Loucy (cell line): ENCODE measurements at regions not wholly inside any gene's neighbourhood (a gene's known extent, or its start where the extent isn't known, plus 50 kb on each side); places are given as distances from the start of the nearest gene placed in this dataset.

Experiments
- H2AFZ ChIP-seq: fragments of 200-600 bp; sonication (generic); 2 replicates; pipeline ENCODE4 v1.6.0; 2016; ENCODE audit warnings: antibody characterized with exemption, mild to moderate bottlenecking, low read length, moderate library complexity
- H3F3A ChIP-seq: fragments of 200-600 bp; 2 replicates; pipeline ENCODE4 v1.6.0; 2016; ENCODE audit warnings: antibody characterized with exemption, low read depth, mild to moderate bottlenecking
- H3K27me3 ChIP-seq: fragments of 200-600 bp; sonication (generic); 2 replicates; pipeline ENCODE4 v1.6.1; 2014; ENCODE audit warnings: low read length, mild to moderate bottlenecking; ENCODE audit not compliant: insufficient read depth, poor library complexity, severe bottlenecking
- H3K36me3 ChIP-seq: fragments of 200-600 bp; sonication (generic); 2 replicates; pipeline ENCODE4 v1.6.1; 2016; ENCODE audit warnings: low read length; ENCODE audit not compliant: insufficient read depth
- H3K4me1 ChIP-seq: fragments of 200-600 bp; sonication (generic); 2 replicates; pipeline ENCODE4 v1.5.1; 2014; ENCODE audit warnings: low read length, mild to moderate bottlenecking; ENCODE audit not compliant: insufficient read depth, poor library complexity, severe bottlenecking
- H3K4me2 ChIP-seq: fragments of 200-600 bp; sonication (generic); 2 replicates; pipeline ENCODE4 v1.6.0; 2014; ENCODE audit warnings: antibody characterized with exemption, low read length, low read depth, mild to moderate bottlenecking; ENCODE audit not compliant: poor library complexity, severe bottlenecking
- H3K4me3 ChIP-seq: fragments of 200-600 bp; sonication (generic); 2 replicates; pipeline ENCODE4 v1.5.1; 2014; ENCODE audit warnings: low read length, mild to moderate bottlenecking, mixed read lengths; ENCODE audit not compliant: poor library complexity, severe bottlenecking
- H3K79me2 ChIP-seq: fragments of 200-600 bp; sonication (generic); 2 replicates; pipeline ENCODE4 v1.6.1; 2014; ENCODE audit warnings: low read length; ENCODE audit not compliant: insufficient read depth
- H3K9ac ChIP-seq: fragments of 200-600 bp; sonication (generic); 2 replicates; pipeline ENCODE4 v1.6.0; 2014; ENCODE audit warnings: mild to moderate bottlenecking, low read depth, low read length, moderate library complexity; ENCODE audit not compliant: poor library complexity, severe bottlenecking
- H3K9me2 ChIP-seq: fragments of 200-600 bp; sonication (generic); replicated peaks from 2 replicates; pipeline ENCODE4 v1.6.1; 2016; ENCODE audit warnings: low read depth, low read length, mixed read lengths
- H3K9me3 ChIP-seq: fragments of 200-600 bp; sonication (generic); 2 replicates; pipeline ENCODE4 v1.6.1; 2014; ENCODE audit warnings: mild to moderate bottlenecking, antibody characterized with exemption, low read length, low read depth; ENCODE audit not compliant: insufficient read depth
- H4K20me1 ChIP-seq: fragments of 200-600 bp; sonication (generic); 2 replicates; pipeline ENCODE4 v1.6.0; 2014; ENCODE audit warnings: antibody characterized with exemption, low read length, mild to moderate bottlenecking; ENCODE audit not compliant: insufficient read depth, poor library complexity, severe bottlenecking
- EZH2phosphoT487 ChIP-seq: fragments of 200-600 bp; IDR thresholded peaks from 2 replicates; pipeline ENCODE4 v1.6.1; 2018; ENCODE audit warnings: antibody characterized with exemption, mild to moderate bottlenecking, moderate library complexity, borderline replicate concordance
- TF ChIP-seq, protein P1 (sequence below): fragments of 200-600 bp; sonication (generic); conservative IDR thresholded peaks from 2 replicates; pipeline ENCODE4 v1.5.1; 2014; ENCODE audit warnings: mild to moderate bottlenecking, antibody characterized with exemption, low read length

DNA sequence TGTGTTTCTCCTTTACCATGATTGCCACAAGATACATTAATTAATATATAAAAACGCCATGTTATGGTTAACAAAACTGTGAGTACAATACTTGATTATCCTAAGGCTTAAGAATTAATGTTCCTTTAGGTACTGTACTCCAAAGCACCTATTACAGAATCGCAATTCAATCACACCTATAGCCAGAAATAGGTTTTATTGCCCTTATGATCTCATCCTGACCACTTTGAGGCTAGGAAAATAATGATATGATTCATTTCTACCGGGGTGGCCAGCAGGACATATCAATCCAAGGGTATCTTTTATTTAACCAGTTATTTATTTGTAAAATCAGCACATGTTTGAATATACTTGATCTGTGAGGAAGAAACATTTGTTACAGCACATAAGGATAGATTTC, 396.6 kb upstream of the GJE1 start:
- no peaks in the 10 kb centered on the region for H3K9me2 ChIP-seq
- H4K20me1 ChIP-seq = no peaks in the 10 kb centered on the region
- no peaks in the 10 kb centered on the region for H3F3A ChIP-seq
- no peak for TF ChIP-seq EZH2phosphoT487
- TF ChIP-seq, protein P1, sequence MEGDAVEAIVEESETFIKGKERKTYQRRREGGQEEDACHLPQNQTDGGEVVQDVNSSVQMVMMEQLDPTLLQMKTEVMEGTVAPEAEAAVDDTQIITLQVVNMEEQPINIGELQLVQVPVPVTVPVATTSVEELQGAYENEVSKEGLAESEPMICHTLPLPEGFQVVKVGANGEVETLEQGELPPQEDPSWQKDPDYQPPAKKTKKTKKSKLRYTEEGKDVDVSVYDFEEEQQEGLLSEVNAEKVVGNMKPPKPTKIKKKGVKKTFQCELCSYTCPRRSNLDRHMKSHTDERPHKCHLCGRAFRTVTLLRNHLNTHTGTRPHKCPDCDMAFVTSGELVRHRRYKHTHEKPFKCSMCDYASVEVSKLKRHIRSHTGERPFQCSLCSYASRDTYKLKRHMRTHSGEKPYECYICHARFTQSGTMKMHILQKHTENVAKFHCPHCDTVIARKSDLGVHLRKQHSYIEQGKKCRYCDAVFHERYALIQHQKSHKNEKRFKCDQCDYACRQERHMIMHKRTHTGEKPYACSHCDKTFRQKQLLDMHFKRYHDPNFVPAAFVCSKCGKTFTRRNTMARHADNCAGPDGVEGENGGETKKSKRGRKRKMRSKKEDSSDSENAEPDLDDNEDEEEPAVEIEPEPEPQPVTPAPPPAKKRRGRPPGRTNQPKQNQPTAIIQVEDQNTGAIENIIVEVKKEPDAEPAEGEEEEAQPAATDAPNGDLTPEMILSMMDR = no peak
- no peak overlapping the region for H3K4me3 ChIP-seq
- no peaks in the 10 kb centered on the region for H3K27me3 ChIP-seq
- H3K79me2 ChIP-seq = no peaks in the 10 kb centered on the region
- no peak overlapping the region for H3K4me2 ChIP-seq
- no peak overlapping the region for H3K9ac ChIP-seq
- H3K9me3 ChIP-seq = no peaks in the 10 kb centered on the region
- H3K4me1 ChIP-seq = no peaks in the 10 kb centered on the region
- H2AFZ ChIP-seq = no peak overlapping the region
- H3K36me3 ChIP-seq = no peaks in the 10 kb centered on the region

DNA sequence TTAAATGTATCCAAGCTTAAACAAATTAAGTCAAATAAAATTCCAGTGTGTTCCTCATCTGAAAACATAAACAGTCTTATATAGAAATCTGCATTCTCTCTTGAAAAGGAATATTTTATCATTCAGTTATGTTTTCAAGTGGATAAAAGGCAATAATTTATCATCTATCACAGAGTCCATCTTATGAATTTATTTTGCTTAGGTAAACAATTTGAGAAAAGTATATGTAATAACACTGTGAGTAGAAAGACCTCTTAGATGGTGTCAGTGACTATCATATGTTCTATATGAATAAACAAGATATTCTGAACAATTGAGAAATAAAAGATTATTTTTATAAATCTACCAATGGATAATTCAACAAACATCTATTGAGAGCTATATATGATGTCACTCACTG, 397.6 kb upstream of the GJE1 start:
- Histone ChIP-seq H2AFZ (no peak overlapping the region), H3F3A (no peaks in the 10 kb centered on the region), H3K4me3 (no peak overlapping the region), H3K36me3 (no peaks in the 10 kb centered on the region), H4K20me1 (no peaks in the 10 kb centered on the region), H3K4me2 (no peak overlapping the region), H3K4me1 (no peaks in the 10 kb centered on the region), H3K9me3 (no peaks in the 10 kb centered on the region), H3K27me3 (no peaks in the 10 kb centered on the region), H3K9me2 (no peaks in the 10 kb centered on the region), H3K79me2 (no peaks in the 10 kb centered on the region), H3K9ac (no peak overlapping the region)
- TF ChIP-seq EZH2phosphoT487 = no peak
- TF ChIP-seq, protein P1 = no peak

DNA sequence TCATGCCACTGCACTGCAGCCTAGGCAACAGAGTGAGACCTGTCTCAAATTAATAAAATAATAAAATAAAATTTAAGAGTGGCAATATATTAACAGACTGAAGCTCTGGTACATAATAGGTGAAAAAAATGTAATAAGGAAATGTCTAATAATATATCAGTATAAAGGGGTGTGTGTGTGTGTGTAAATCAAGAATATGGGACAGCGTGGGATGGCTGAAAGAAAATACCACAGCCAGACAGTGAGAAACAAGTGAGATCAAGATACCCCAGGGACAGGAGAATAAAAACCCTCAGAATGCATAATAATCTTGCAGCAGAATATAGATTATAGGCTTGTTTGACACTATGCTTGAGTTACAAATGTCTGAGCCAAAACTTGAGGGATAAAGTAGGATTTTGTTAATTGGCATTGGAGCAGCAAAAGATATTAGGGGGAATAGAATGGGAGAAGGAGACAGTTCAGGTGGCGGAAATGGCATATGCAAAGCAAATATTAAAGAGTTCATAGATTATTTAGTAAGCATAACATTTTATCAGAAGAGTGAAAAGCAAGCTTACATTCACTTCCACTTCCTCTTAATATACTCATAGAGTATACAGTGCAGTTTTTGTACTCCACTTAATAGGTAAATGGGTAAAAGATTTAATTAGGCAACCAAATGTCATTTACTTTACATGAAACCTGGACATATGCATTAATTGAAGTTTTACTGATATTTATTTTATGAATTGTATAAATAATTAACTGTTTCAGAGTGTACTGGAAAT, 398.5 kb upstream of the GJE1 start:
- H3F3A ChIP-seq = no peaks in the 10 kb centered on the region
- H2AFZ ChIP-seq = no peak overlapping the region
- no peaks in the 10 kb centered on the region for H3K36me3 ChIP-seq
- no peaks in the 10 kb centered on the region for H3K9me3 ChIP-seq
- no peaks in the 10 kb centered on the region for H3K79me2 ChIP-seq
- no peaks in the 10 kb centered on the region for H3K4me1 ChIP-seq
- no peaks in the 10 kb centered on the region for H3K27me3 ChIP-seq
- H3K9ac ChIP-seq = no peak overlapping the region
- H3K4me3 ChIP-seq = no peak overlapping the region
- H3K9me2 ChIP-seq = no peaks in the 10 kb centered on the region
- no peaks in the 10 kb centered on the region for H4K20me1 ChIP-seq
- no peak overlapping the region for H3K4me2 ChIP-seq
- TF ChIP-seq, protein P1 = no peak
- no peak for TF ChIP-seq EZH2phosphoT487
